ENCODE measurements at regions not wholly inside any gene's neighbourhood (a gene's known extent, or its start where the extent isn't known, plus 50 kb on each side); places are given as distances from the start of the nearest gene placed in this dataset.

- Histone ChIP-seq H3K4me3 (ENCODE audit: low read depth in 1 of 2, low read length in 2 of 2) (no peak overlapping the region), H3K27ac (ENCODE audit: low read depth in 2 of 2, low read length in 1 of 2) (no peak overlapping the region), H3K4me1 (ENCODE audit: control insufficient read depth in 2 of 2, insufficient read depth in 2 of 2, low read length in 1 of 2) (no peaks in the 10 kb centered on the region), H3K36me3 (ENCODE audit: control insufficient read depth in 2 of 2, insufficient read depth in 2 of 2, low read length in 1 of 2) (no peaks in the 10 kb centered on the region), H3K27me3 (ENCODE audit: control insufficient read depth in 1 of 2, insufficient read depth in 2 of 2, low read length in 2 of 2) (no peaks in the 10 kb centered on the region), H3K9me3 (ENCODE audit: control insufficient read depth in 2 of 2, insufficient read depth in 1 of 2, low read depth in 1 of 2, low read length in 1 of 2) (no peaks in the 10 kb centered on the region)
- 81 to 86% methylated on average over 8 of the region's 8 CpGs for WGBS, 2 donors
Observed at GRCh38 chr1:57605933-57606332, 182.1 kb upstream of the DAB1 start.

- no peak overlapping the region for H3K27ac ChIP-seq (ENCODE audit: low read depth in 2 of 2, low read length in 1 of 2)
- H3K4me1 ChIP-seq (ENCODE audit: control insufficient read depth in 2 of 2, insufficient read depth in 2 of 2, low read length in 1 of 2): no peaks in the 10 kb centered on the region
- WGBS, 2 donors: 59 to 60% methylated on average over 6 of the region's 6 CpGs
- no peak overlapping the region for H3K4me3 ChIP-seq (ENCODE audit: low read depth in 1 of 2, low read length in 2 of 2)
- no peaks in the 10 kb centered on the region for H3K36me3 ChIP-seq (ENCODE audit: control insufficient read depth in 2 of 2, insufficient read depth in 2 of 2, low read length in 1 of 2)
- H3K27me3 ChIP-seq (ENCODE audit: control insufficient read depth in 1 of 2, insufficient read depth in 2 of 2, low read length in 2 of 2): no peaks in the 10 kb centered on the region
- no peaks in the 10 kb centered on the region for H3K9me3 ChIP-seq (ENCODE audit: control insufficient read depth in 2 of 2, insufficient read depth in 1 of 2, low read depth in 1 of 2, low read length in 1 of 2)
Observed at GRCh38 chr1:57603696-57604095, 179.8 kb upstream of the DAB1 start.

- no peak overlapping the region for H3K4me3 ChIP-seq (ENCODE audit: low read depth in 1 of 2, low read length in 2 of 2)
- no peaks in the 10 kb centered on the region for H3K4me1 ChIP-seq (ENCODE audit: control insufficient read depth in 2 of 2, insufficient read depth in 2 of 2, low read length in 1 of 2)
- WGBS, 2 donors: 65 to 75% methylated on average over 3 of the region's 3 CpGs
- no peaks in the 10 kb centered on the region for H3K36me3 ChIP-seq (ENCODE audit: control insufficient read depth in 2 of 2, insufficient read depth in 2 of 2, low read length in 1 of 2)
- no peaks in the 10 kb centered on the region for H3K9me3 ChIP-seq (ENCODE audit: control insufficient read depth in 2 of 2, insufficient read depth in 1 of 2, low read depth in 1 of 2, low read length in 1 of 2)
- no peaks in the 10 kb centered on the region for H3K27me3 ChIP-seq (ENCODE audit: control insufficient read depth in 1 of 2, insufficient read depth in 2 of 2, low read length in 2 of 2)
- H3K27ac ChIP-seq (ENCODE audit: low read depth in 2 of 2, low read length in 1 of 2): no peak overlapping the region
Observed at GRCh38 chr1:57600424-57600823, 176.6 kb upstream of the DAB1 start.

GRCh38 chr1:57599236-57599994 lies 175.6 kb upstream of the DAB1 start:
- 53 to 59% methylated on average over 8 of the region's 8 CpGs for WGBS, 2 donors

GRCh38 chr1:57597036-57597435 lies 173.2 kb upstream of the DAB1 start:
- H3K27ac ChIP-seq (ENCODE audit: low read depth in 2 of 2, low read length in 1 of 2): no peak overlapping the region
- no peaks in the 10 kb centered on the region for H3K36me3 ChIP-seq (ENCODE audit: control insufficient read depth in 2 of 2, insufficient read depth in 2 of 2, low read length in 1 of 2)
- no peak overlapping the region for H3K4me3 ChIP-seq (ENCODE audit: low read depth in 1 of 2, low read length in 2 of 2)
- H3K9me3 ChIP-seq (ENCODE audit: control insufficient read depth in 2 of 2, insufficient read depth in 1 of 2, low read depth in 1 of 2, low read length in 1 of 2): no peaks in the 10 kb centered on the region
- H3K4me1 ChIP-seq (ENCODE audit: control insufficient read depth in 2 of 2, insufficient read depth in 2 of 2, low read length in 1 of 2): no peaks in the 10 kb centered on the region
- WGBS, 2 donors: 77 to 85% methylated on average over 4 of the region's 4 CpGs
- no peaks in the 10 kb centered on the region for H3K27me3 ChIP-seq (ENCODE audit: control insufficient read depth in 1 of 2, insufficient read depth in 2 of 2, low read length in 2 of 2)

More at GRCh38 chr1:57599236-57599994, 175.6 kb upstream of the DAB1 start:
- no peaks in the 10 kb centered on the region for H3K27me3 ChIP-seq (ENCODE audit: control insufficient read depth in 1 of 2, insufficient read depth in 2 of 2, low read length in 2 of 2)
- no peak overlapping the region for H3K4me3 ChIP-seq (ENCODE audit: low read depth in 1 of 2, low read length in 2 of 2)
- H3K36me3 ChIP-seq (ENCODE audit: control insufficient read depth in 2 of 2, insufficient read depth in 2 of 2, low read length in 1 of 2): no peaks in the 10 kb centered on the region
- no peaks in the 10 kb centered on the region for H3K4me1 ChIP-seq (ENCODE audit: control insufficient read depth in 2 of 2, insufficient read depth in 2 of 2, low read length in 1 of 2)
- H3K9me3 ChIP-seq (ENCODE audit: control insufficient read depth in 2 of 2, insufficient read depth in 1 of 2, low read depth in 1 of 2, low read length in 1 of 2): no peaks in the 10 kb centered on the region
- H3K27ac ChIP-seq (ENCODE audit: low read depth in 2 of 2, low read length in 1 of 2): no peak overlapping the region

- Histone ChIP-seq H3K36me3 (ENCODE audit: control insufficient read depth in 2 of 2, insufficient read depth in 2 of 2, low read length in 1 of 2) (no peaks in the 10 kb centered on the region), H3K4me3 (ENCODE audit: low read depth in 1 of 2, low read length in 2 of 2) (no peak overlapping the region), H3K4me1 (ENCODE audit: control insufficient read depth in 2 of 2, insufficient read depth in 2 of 2, low read length in 1 of 2) (no peaks in the 10 kb centered on the region), H3K27me3 (ENCODE audit: control insufficient read depth in 1 of 2, insufficient read depth in 2 of 2, low read length in 2 of 2) (no peaks in the 10 kb centered on the region), H3K27ac (ENCODE audit: low read depth in 2 of 2, low read length in 1 of 2) (no peak overlapping the region), H3K9me3 (ENCODE audit: control insufficient read depth in 2 of 2, insufficient read depth in 1 of 2, low read depth in 1 of 2, low read length in 1 of 2) (no peaks in the 10 kb centered on the region)
- WGBS, 2 donors: 85 to 89% methylated on average over 4 of the region's 4 CpGs
Observed at GRCh38 chr1:57594002-57594401, 170.1 kb upstream of the DAB1 start.

- WGBS, 2 donors: 61 to 92% methylated on average over 2 of the region's 2 CpGs
- H3K27me3 ChIP-seq (ENCODE audit: control insufficient read depth in 1 of 2, insufficient read depth in 2 of 2, low read length in 2 of 2): no peaks in the 10 kb centered on the region
- H3K27ac ChIP-seq (ENCODE audit: low read depth in 2 of 2, low read length in 1 of 2): no peak overlapping the region
- no peaks in the 10 kb centered on the region for H3K9me3 ChIP-seq (ENCODE audit: control insufficient read depth in 2 of 2, insufficient read depth in 1 of 2, low read depth in 1 of 2, low read length in 1 of 2)
- H3K4me3 ChIP-seq (ENCODE audit: low read depth in 1 of 2, low read length in 2 of 2): no peak overlapping the region
- no peaks in the 10 kb centered on the region for H3K36me3 ChIP-seq (ENCODE audit: control insufficient read depth in 2 of 2, insufficient read depth in 2 of 2, low read length in 1 of 2)
- H3K4me1 ChIP-seq (ENCODE audit: control insufficient read depth in 2 of 2, insufficient read depth in 2 of 2, low read length in 1 of 2): no peaks in the 10 kb centered on the region
Observed at GRCh38 chr1:57591842-57592241, 168.0 kb upstream of the DAB1 start.

GRCh38 chr1:57590978-57591377 lies 167.1 kb upstream of the DAB1 start:
- Histone ChIP-seq H3K4me1 (ENCODE audit: control insufficient read depth in 2 of 2, insufficient read depth in 2 of 2, low read length in 1 of 2) (no peaks in the 10 kb centered on the region), H3K9me3 (ENCODE audit: control insufficient read depth in 2 of 2, insufficient read depth in 1 of 2, low read depth in 1 of 2, low read length in 1 of 2) (no peaks in the 10 kb centered on the region), H3K27ac (ENCODE audit: low read depth in 2 of 2, low read length in 1 of 2) (no peak overlapping the region), H3K27me3 (ENCODE audit: control insufficient read depth in 1 of 2, insufficient read depth in 2 of 2, low read length in 2 of 2) (no peaks in the 10 kb centered on the region), H3K36me3 (ENCODE audit: control insufficient read depth in 2 of 2, insufficient read depth in 2 of 2, low read length in 1 of 2) (no peaks in the 10 kb centered on the region), H3K4me3 (ENCODE audit: low read depth in 1 of 2, low read length in 2 of 2) (no peak overlapping the region)
- WGBS, 2 donors: 57 to 66% methylated on average over 5 of the region's 5 CpGs

- Histone ChIP-seq H3K9me3 (ENCODE audit: control insufficient read depth in 2 of 2, insufficient read depth in 1 of 2, low read depth in 1 of 2, low read length in 1 of 2) (no peaks in the 10 kb centered on the region), H3K4me1 (ENCODE audit: control insufficient read depth in 2 of 2, insufficient read depth in 2 of 2, low read length in 1 of 2) (no peaks in the 10 kb centered on the region)
Observed at GRCh38 chr1:57586842-57587241, 163.0 kb upstream of the DAB1 start.

GRCh38 chr1:57578680-57579079 lies 154.8 kb upstream of the DAB1 start:
- peaks cover 0 to 3% of the 10 kb centered on the region in 2 donors for H3K36me3 ChIP-seq (ENCODE audit: control insufficient read depth in 2 of 2, insufficient read depth in 2 of 2, low read length in 1 of 2)
- no peaks in the 10 kb centered on the region for H3K4me1 ChIP-seq (ENCODE audit: control insufficient read depth in 2 of 2, insufficient read depth in 2 of 2, low read length in 1 of 2)
- no peak overlapping the region for H3K4me3 ChIP-seq (ENCODE audit: low read depth in 1 of 2, low read length in 2 of 2)
- H3K27ac ChIP-seq (ENCODE audit: low read depth in 2 of 2, low read length in 1 of 2): no peak overlapping the region
- H3K9me3 ChIP-seq (ENCODE audit: control insufficient read depth in 2 of 2, insufficient read depth in 1 of 2, low read depth in 1 of 2, low read length in 1 of 2): no peaks in the 10 kb centered on the region
- no peaks in the 10 kb centered on the region for H3K27me3 ChIP-seq (ENCODE audit: control insufficient read depth in 1 of 2, insufficient read depth in 2 of 2, low read length in 2 of 2)

More at GRCh38 chr1:57586842-57587241, 163.0 kb upstream of the DAB1 start:
- Histone ChIP-seq H3K27me3 (ENCODE audit: control insufficient read depth in 1 of 2, insufficient read depth in 2 of 2, low read length in 2 of 2) (no peaks in the 10 kb centered on the region), H3K27ac (ENCODE audit: low read depth in 2 of 2, low read length in 1 of 2) (no peak overlapping the region), H3K4me3 (ENCODE audit: low read depth in 1 of 2, low read length in 2 of 2) (no peak overlapping the region), H3K36me3 (ENCODE audit: control insufficient read depth in 2 of 2, insufficient read depth in 2 of 2, low read length in 1 of 2) (peaks cover 0 to 3% of the 10 kb centered on the region in 2 donors)

Data from esophagus (tissue), 2 donors.